ENCODE measurements at regions not wholly inside any gene's neighbourhood (a gene's known extent, or its start where the extent isn't known, plus 50 kb on each side); places are given as distances from the start of the nearest gene placed in this dataset.

- no peak for TF ChIP-seq POLR2AphosphoS5 (IDR thresholded peaks at IDR 0.05)
- no peak for TF ChIP-seq CTCF (IDR thresholded peaks at IDR 0.05)
- TF ChIP-seq EP300 (IDR thresholded peaks at IDR 0.05), result no peak
Measured at GRCh38 chr1:224510880-224511645, 76.5 kb upstream of the WDR26 start.
